Activated naive CD4-positive, alpha-beta T cell treated with anti-CD3 and anti-CD28 coated beads for 36 hours (primary cell): ENCODE measurements at regions not wholly inside any gene's neighbourhood (a gene's known extent, or its start where the extent isn't known, plus 50 kb on each side); places are given as distances from the start of the nearest gene placed in this dataset.
A peak's percentile ranks its signal among the peaks of the same experiment; 100 is the strongest.
"Not testable (repeated sequence)": the region's sequence is repeated elsewhere in the genome, so short reads cannot be mapped to it uniquely, and the experiment has no call there.

Source experiments
- CTCF ChIA-PET: fragments of 350-600 bp; sonication (Branson Sonifier 250); formaldehyde crosslinking; loops from one replicate; lab custom pipeline; 2021; ENCODE audit warnings: antibody characterized with exemption; lab: Charles Lee
- DNase-seq: peaks from one replicate; pipeline ENCODE4 v3.0.0-alpha.2; 2020
- H3K27ac Mint-ChIP-seq: one replicate; pipeline ENCODE4 v1.8.0; 2021; ENCODE audit warnings: mild to moderate bottlenecking, mixed read lengths
- H3K27me3 Mint-ChIP-seq: one replicate; pipeline ENCODE4 v1.8.0; 2021; ENCODE audit warnings: low read depth, mixed read lengths
- H3K36me3 Mint-ChIP-seq: one replicate; pipeline ENCODE4 v1.8.0; 2021; ENCODE audit warnings: low read depth, mixed read lengths
- H3K4me1 Mint-ChIP-seq: one replicate; pipeline ENCODE4 v1.8.0; 2021; ENCODE audit warnings: low read depth, mixed read lengths
- H3K4me3 Mint-ChIP-seq: one replicate; pipeline ENCODE4 v1.8.0; 2021; ENCODE audit warnings: mild to moderate bottlenecking, moderate library complexity, mixed read lengths
- H3K9me3 Mint-ChIP-seq: one replicate; pipeline ENCODE4 v1.8.0; 2021; ENCODE audit warnings: mixed read lengths
- intact Hi-C: fragments of 100-400 bp; cut with micrococcal nuclease; formaldehyde crosslinking; loops from one replicate; pipeline ENCODE4 v1.15.1; 2023

DNA sequence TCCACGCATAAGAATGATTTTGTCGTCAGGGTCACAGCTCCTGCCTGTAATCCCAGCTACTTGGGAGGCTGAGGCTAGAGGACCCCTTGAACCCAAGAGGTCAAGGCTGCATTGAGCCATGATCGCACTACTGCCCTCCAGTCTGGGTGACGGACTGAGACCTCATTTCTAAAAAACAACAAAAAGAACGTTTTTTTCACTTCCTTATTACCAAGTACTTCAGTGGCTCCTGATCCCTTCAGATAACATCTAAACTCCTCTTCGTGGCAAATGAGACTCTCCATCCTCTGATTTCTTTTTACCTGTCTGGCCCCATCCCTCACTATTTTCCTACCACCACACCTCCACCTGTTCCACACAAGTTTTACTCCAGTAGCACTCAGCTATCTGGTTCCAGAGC, 105.4 kb upstream of the TLK1 start:
- no peak overlapping the region for H3K4me3 Mint-ChIP-seq
- CTCF ChIA-PET = no interaction called here

DNA sequence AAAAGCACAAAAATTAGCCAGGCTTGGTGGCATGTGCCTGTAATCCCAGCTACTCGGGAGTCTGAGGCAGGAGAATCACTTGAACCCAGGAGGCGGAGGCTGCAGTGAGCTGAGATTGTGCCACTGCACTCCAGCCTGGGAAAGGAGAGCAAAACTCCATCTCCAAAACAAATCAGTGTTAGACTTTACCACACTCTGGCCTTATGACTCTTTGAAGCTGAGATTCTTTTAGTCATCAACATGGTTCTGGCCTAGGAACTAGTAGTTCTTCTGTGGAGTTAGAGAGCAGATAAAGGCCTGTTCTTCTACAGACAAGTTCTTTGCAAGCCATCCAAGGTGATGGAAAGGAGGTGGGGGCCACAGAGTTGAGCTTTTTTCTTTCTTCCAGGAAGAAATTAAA, 100.8 kb upstream of the TLK1 start:
- not testable (repeated sequence) for H3K9me3 Mint-ChIP-seq, H3K4me3 Mint-ChIP-seq, H3K27me3 Mint-ChIP-seq, DNase-seq, H3K36me3 Mint-ChIP-seq
- H3K27ac Mint-ChIP-seq = peak overlapping the region; percentile 46
- H3K4me1 Mint-ChIP-seq = peaks cover 35% of the 10 kb centered on the region
- intact Hi-C loops = loop anchor here (5.0 kb wide), 1 partner anchor 334 kb away; the partner anchor contains the start of gene GORASP2
- CTCF ChIA-PET = interaction anchor here (0.8 to 1.6 kb wide), 3 partner anchors 56 to 289 kb away, joined by 3 to 10 read pairs (median 4); no protein-coding TSS in a partner anchor

More for the DNA sequence above, 105.4 kb upstream of the TLK1 start:
- Mint-ChIP-seq H3K27ac (no peak overlapping the region), H3K36me3 (no peaks in the 10 kb centered on the region), H3K9me3 (no peaks in the 10 kb centered on the region), H3K4me1 (peaks cover 20% of the 10 kb centered on the region), H3K27me3 (no peaks in the 10 kb centered on the region)
- DNase-seq = no peak
- intact Hi-C loops = no loop called here

DNA sequence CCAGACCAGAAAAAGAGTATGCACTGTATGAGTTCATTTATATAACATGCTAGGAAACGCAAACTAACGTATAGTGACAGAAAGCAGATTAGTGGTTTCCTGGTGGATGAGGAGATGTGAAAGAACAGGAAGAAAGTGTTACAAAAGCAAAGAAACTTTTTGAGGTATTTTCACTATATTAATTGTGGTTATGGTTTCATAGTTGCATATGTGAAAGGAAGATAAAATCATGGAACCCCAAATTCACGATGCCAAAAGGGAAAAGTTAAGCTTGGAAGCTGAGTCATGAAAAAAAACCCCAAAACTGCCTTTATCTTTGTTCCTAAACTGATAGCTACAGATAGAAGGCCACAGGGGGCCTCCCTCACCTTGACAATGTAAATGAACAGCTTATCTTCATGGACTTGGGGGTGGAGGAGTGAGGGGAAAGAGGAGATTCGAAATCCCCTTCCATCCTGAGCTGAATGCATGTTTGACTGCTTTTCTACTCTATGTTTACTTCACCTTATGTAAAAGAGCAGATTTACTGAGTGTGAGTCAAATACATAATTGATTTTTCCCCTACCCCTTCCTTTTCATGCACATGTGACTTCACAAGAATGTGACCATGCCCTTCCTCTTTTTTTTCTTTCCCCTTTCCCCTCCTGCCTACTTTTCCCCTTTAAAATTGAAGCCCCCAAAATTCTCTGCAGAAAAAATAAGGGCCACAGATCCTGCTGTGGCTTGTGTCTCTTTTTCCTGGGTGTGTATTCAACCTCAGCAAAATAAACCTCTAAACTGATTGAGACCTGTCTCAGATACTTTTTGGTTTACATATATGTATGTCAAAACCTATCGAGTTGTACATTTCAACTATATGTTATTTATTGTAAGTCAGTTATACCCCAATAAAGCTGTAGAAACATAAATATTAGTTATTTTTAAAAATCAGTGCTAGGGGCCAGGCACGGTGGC, 100.1 kb upstream of the TLK1 start:
- H3K27ac Mint-ChIP-seq = peak overlapping the region; percentile 44
- CTCF ChIA-PET = interaction anchor here (0.7 to 1.6 kb wide), 6 partner anchors 13 to 328 kb away, joined by 3 to 10 read pairs (median 4); no protein-coding TSS in a partner anchor
- intact Hi-C loops = loop anchor here (1.0 to 5.0 kb wide), 11 partner anchors 12 to 333 kb away; partner anchors contain the start of genes DCAF17 and GORASP2
- no peaks in the 10 kb centered on the region for H3K27me3 Mint-ChIP-seq
- peak; percentile 70 for DNase-seq
- peaks cover 35% of the 10 kb centered on the region for H3K4me1 Mint-ChIP-seq
- H3K36me3 Mint-ChIP-seq = no peaks in the 10 kb centered on the region
- H3K4me3 Mint-ChIP-seq = no peak overlapping the region
- no peaks in the 10 kb centered on the region for H3K9me3 Mint-ChIP-seq

DNA sequence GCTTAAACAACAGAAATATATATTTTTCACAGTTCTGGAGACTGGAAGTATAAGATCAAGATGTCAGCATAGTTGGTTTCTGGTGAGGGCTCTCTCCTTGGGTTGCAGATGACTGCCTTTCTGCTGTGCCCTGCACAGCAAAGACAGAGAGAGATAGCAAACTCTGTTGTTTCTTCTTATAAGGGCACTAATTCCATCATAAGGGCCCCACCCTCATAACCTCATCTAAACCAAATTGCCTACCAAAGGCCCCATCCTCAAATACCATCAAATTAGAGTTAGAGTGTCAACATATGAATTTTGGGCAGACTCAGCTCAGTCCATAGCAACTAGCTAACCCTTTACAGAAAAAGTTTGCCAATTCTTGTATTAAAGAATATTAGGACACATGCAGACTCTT, 94.0 kb upstream of the TLK1 start:
- Mint-ChIP-seq H3K27me3 (no peaks in the 10 kb centered on the region), H3K27ac (no peak overlapping the region), H3K4me1 (peaks cover 10% of the 10 kb centered on the region), H3K4me3 (no peak overlapping the region), H3K36me3 (no peaks in the 10 kb centered on the region), H3K9me3 (no peaks in the 10 kb centered on the region)
- no peak for DNase-seq
- CTCF ChIA-PET = interaction anchor here (0.6 kb wide), 1 partner anchor 28 kb away, joined by 3 read pairs; no protein-coding TSS in a partner anchor
- intact Hi-C loops = no loop called here

DNA sequence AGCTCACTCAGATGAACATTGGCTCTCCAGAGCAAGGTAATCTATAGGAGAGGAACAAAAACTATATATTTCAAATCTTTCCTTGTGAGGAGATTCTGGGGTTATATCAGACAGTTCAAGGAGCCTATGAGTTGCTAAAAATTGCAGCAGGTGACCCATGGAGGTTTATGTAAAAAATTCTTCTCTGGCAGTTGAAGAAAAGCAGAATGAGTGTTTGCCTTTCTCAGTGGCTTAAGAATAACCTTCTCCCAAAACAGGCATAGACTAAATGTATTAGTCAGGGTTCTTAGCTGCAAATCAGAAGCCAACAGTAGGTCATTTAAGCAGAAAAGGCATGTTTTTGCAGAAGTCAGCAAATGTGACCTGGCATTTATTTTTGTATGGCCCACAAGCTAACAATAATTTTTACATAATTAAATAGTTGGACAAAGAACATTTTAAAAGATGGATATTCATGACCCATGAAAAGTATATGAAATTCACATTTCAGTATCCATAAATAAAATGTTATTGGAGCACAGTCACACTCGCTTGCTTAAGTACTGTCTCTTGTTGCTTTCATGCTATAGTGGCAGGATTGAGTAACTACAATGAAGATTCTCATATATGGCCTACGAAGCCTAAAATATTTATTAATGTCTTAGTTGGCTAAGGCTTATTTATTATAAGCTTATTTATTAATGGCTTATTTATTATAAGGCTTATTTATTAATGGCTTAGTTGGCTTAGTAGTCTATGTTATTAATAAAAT, 93.4 kb upstream of the TLK1 start:
- H3K27ac Mint-ChIP-seq = no peak overlapping the region
- intact Hi-C loops = no loop called here
- H3K4me3 Mint-ChIP-seq = no peak overlapping the region
- H3K27me3 Mint-ChIP-seq = no peaks in the 10 kb centered on the region
- H3K9me3 Mint-ChIP-seq = no peaks in the 10 kb centered on the region
- peaks cover 15% of the 10 kb centered on the region for H3K4me1 Mint-ChIP-seq
- CTCF ChIA-PET = interaction anchor here (0.6 kb wide), 2 partner anchors 20 to 29 kb away, joined by 3 read pairs; no protein-coding TSS in a partner anchor
- no peaks in the 10 kb centered on the region for H3K36me3 Mint-ChIP-seq
- DNase-seq = no peak

DNA sequence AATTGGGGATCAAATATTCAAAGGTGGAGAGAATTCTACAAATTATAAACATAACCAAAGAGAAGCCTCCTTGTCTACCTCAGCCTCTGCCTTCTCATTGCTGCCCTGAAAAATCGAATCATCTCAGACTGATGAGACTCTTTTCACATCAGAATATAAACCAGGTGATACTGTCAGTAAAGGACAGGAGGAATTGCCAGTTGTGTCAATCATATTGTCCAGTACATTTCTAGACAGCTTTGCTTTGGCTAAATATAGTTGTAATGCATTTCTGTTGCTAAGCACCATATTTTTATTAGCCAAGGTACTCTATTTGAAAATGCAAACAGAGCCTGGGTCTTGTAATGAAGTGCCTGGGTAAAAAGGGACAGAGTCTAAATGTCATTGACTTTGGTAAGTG, 92.6 kb upstream of the TLK1 start:
- Mint-ChIP-seq H3K36me3 (no peaks in the 10 kb centered on the region), H3K9me3 (no peaks in the 10 kb centered on the region), H3K4me1 (peaks cover 23% of the 10 kb centered on the region), H3K4me3 (no peak overlapping the region), H3K27ac (no peak overlapping the region), H3K27me3 (no peaks in the 10 kb centered on the region)
- intact Hi-C loops = no loop called here
- CTCF ChIA-PET = no interaction called here
- no peak for DNase-seq

DNA sequence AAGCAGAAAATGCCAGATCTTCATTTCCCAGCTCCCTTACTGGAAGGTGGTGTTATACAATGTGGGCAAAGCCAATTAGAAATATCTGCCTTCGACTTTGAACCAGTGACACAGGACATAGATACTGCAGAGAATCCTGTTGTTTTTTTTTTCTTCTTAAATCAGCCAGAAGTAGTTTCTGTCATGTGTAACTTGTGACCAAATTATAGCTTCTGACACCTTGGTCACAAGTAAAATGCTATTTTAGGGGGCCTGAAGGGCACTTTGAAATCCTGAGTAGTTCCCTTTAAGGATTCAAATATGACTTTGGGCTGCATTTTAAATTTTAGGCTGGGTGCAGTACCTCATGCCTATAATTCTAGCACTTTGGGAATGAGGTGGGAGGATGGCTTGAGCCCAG, 89.0 kb upstream of the TLK1 start:
- Mint-ChIP-seq H3K4me1 (peaks cover 41% of the 10 kb centered on the region), H3K9me3 (peaks cover 10% of the 10 kb centered on the region), H3K36me3 (no peaks in the 10 kb centered on the region), H3K27me3 (no peaks in the 10 kb centered on the region), H3K4me3 (no peak overlapping the region), H3K27ac (no peak overlapping the region)
- intact Hi-C loops = loop anchor here (5.0 kb wide), 1 partner anchor 162 kb away; no protein-coding TSS in a partner anchor
- CTCF ChIA-PET = interaction anchor here (0.6 to 0.7 kb wide), 4 partner anchors 54 to 167 kb away, joined by 3 to 5 read pairs (median 4); no protein-coding TSS in a partner anchor
- no peak for DNase-seq

DNA sequence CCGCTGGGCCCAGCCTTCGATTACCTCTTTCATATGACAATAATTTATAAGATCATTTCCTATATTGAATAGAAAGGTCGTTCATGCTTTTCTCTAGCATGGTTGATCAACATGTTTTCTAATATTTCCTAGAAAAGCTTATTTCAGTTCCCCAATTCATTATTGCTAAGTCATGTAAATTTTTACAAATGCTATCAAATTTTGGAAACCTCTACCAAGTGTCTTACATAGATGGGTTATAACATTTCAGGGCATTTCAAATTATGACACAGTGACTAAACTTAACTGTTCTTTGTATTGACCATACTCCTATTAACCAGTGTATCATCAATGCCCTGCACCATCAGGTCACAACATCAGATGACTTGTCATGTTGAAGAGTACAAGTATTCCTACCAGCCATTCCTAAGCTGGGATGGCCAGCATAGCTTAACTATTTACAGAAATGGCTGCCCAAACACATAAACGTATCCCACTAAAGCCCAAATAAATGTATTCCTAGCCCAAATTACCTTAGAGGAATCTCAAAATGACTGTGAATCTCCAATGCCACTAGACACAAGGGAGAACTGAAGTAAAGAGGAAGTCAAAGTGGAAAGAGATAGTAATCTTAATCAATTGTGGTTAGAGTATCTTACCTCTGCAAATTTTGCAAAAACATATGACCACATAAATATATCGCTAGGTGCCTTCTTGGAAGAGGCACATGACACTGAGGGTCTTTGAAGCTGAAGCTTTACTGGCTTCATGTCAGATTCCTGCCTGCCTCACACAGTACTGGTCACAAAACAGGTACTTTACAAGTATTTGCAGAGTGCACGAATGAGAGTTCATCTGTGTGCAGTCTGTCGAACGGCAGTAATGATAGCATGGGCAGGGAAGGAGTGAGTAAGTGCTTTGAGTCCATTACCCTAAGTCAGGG, 87.3 kb upstream of the TLK1 start:
- CTCF ChIA-PET = interaction anchor here (0.6 to 1.9 kb wide), 5 partner anchors 11 to 199 kb away, joined by 3 to 7 read pairs (median 5); no protein-coding TSS in a partner anchor

DNA sequence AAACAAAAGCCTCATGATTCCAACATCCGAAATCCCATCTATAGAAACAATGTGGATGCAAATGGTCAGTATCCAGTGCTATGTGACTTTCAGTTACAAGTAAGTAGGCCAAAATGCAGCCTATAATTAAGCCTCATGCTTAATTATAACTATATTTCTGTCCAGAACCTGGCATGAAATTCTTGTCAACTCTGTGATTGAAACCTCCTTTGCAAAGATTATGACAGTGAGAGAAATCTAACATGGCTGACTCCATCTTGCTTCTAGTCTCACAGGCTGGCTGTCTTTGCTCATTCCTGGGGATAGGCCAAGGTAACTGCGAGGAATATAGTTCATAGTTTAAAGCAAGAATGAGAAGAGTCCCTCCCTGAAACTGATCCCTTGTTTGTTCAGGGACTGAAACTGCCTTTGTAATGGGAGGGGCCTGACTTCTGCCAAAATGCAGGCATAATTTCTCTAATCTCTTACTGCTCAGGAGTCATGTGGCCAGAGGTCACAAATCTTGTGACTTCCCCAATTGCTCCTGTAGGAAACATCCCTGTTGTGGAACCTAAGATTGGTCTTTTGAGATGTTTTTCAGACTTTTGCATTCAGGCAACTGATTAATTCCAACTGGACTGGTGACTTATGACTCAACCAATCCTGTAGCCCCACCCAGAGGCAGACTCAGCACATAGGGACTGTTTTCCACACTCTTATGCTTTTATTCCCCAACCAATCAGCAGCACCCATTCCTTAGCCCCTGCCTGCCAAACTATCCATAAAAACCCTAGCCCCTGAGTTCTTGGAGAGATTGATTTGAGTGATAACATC, 84.5 kb upstream of the TLK1 start:
- no peaks in the 10 kb centered on the region for H3K36me3 Mint-ChIP-seq
- CTCF ChIA-PET = no interaction called here
- H3K4me3 Mint-ChIP-seq = no peak overlapping the region
- peaks cover 40% of the 10 kb centered on the region for H3K4me1 Mint-ChIP-seq
- no peaks in the 10 kb centered on the region for H3K27me3 Mint-ChIP-seq
- peaks cover 10% of the 10 kb centered on the region for H3K9me3 Mint-ChIP-seq
- intact Hi-C loops = loop anchor here (1.0 to 5.0 kb wide), 2 partner anchors 158 to 272 kb away; no protein-coding TSS in a partner anchor
- DNase-seq = peak; percentile 32
- H3K27ac Mint-ChIP-seq = no peak overlapping the region

More for the DNA sequence above, 87.3 kb upstream of the TLK1 start:
- Mint-ChIP-seq H3K27ac (no peak overlapping the region), H3K4me1 (peaks cover 41% of the 10 kb centered on the region), H3K9me3 (peaks cover 10% of the 10 kb centered on the region), H3K4me3 (no peak overlapping the region), H3K27me3 (no peaks in the 10 kb centered on the region), H3K36me3 (no peaks in the 10 kb centered on the region)
- intact Hi-C loops = loop anchor here (1.0 to 5.0 kb wide), 6 partner anchors 12 to 319 kb away; partner anchors contain the start of gene GORASP2
- DNase-seq = peak; percentile 44

DNA sequence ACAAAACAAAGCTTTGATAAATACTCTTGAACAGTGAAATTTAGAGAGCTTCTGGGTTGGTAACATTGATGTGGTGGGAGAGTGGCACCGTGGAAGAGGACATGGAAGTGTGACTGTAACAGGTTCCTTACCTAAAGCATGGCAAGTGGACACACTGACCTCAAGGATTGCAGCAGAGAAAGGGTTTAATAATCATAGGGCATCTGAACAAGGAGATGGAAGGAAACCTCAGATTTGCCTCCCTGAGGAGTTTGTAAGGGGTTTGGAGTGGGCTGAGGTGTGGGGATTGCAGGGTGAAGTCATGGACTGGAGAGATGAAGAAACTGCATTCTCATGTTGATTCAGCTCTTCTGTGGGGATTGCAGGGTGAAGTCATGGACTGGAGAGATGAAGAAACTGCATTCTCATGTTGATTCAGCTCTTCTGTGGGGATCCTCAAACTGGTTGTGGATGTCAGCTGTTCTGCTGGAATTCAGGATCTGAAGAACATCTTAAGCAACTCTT, 83.8 kb upstream of the TLK1 start:
- peaks cover 34% of the 10 kb centered on the region for H3K4me1 Mint-ChIP-seq
- CTCF ChIA-PET = interaction anchor here (0.9 to 1.2 kb wide), 2 partner anchors 10 to 16 kb away, joined by 3 read pairs; no protein-coding TSS in a partner anchor
- H3K4me3 Mint-ChIP-seq = no peak overlapping the region
- H3K36me3 Mint-ChIP-seq = no peaks in the 10 kb centered on the region
- no peak overlapping the region for H3K27ac Mint-ChIP-seq
- no peaks in the 10 kb centered on the region for H3K27me3 Mint-ChIP-seq
- DNase-seq = no peak
- intact Hi-C loops = no loop called here
- peaks cover 10% of the 10 kb centered on the region for H3K9me3 Mint-ChIP-seq
